CD14-positive monocyte (primary cell): ENCODE measurements at regions not wholly inside any gene's neighbourhood (a gene's known extent, or its start where the extent isn't known, plus 50 kb on each side); places are given as distances from the start of the nearest gene placed in this dataset.

Source experiments
- DNase-seq, 3 donors: peaks; one replicate each; pipeline ENCODE4 v3.0.0-alpha.2; 2011 to 2022
- H2AFZ ChIP-seq: 2 replicates; pipeline ENCODE4 v1.6.0; 2012; ENCODE audit warnings: mild to moderate bottlenecking, low read depth, low read length, inconsistent platforms; ENCODE audit not compliant: insufficient read depth, poor library complexity, severe bottlenecking
- H3K27ac ChIP-seq, 2 donors: 1 replicate in 1 of 2; 2 replicates in 1 of 2; pipeline ENCODE4 v1.5.1; 2012 to 2013; ENCODE audit warnings: low read length in 2 of 2, control low read depth in 1 of 2, inconsistent platforms in 1 of 2, low read depth in 1 of 2, mild to moderate bottlenecking in 1 of 2
- H3K27me3 ChIP-seq, 2 donors: one replicate each; pipeline versions ENCODE4 v1.6.0 to v1.6.1; 2011 to 2013; ENCODE audit warnings: low read length in 2 of 2; ENCODE audit not compliant: control insufficient read depth in 2 of 2, insufficient read depth in 2 of 2
- H3K36me3 ChIP-seq, 2 donors: replicated peaks in 1 of 2; 1 replicate in 1 of 2; 2 replicates in 1 of 2; pipeline versions ENCODE4 v1.5.1 to v1.6.1; 2012 to 2013; ENCODE audit warnings: low read length in 2 of 2, control low read depth in 1 of 2, inconsistent platforms in 1 of 2, mild to moderate bottlenecking in 1 of 2; ENCODE audit not compliant: insufficient read depth in 2 of 2, control insufficient read depth in 1 of 2
- H3K4me1 ChIP-seq, 2 donors: 1 replicate in 1 of 2; 2 replicates in 1 of 2; pipeline versions ENCODE4 v1.5.1 to v1.6.1; 2012 to 2013; ENCODE audit warnings: low read length in 2 of 2, control low read depth in 1 of 2, inconsistent platforms in 1 of 2, mild to moderate bottlenecking in 1 of 2, moderate library complexity in 1 of 2; ENCODE audit not compliant: insufficient read depth in 2 of 2, control insufficient read depth in 1 of 2
- H3K4me2 ChIP-seq: replicated peaks from 2 replicates; pipeline ENCODE3; 2012; ENCODE audit warnings: low read length, moderate library complexity, mild to moderate bottlenecking; ENCODE audit not compliant: poor library complexity, severe bottlenecking; ENCODE audit errors: extremely low read depth
- H3K4me3 ChIP-seq, 3 experiments: fragments of 200-600 bp in 1 of 3; sonication (generic) in 1 of 3; replicated peaks in 1 of 3; 1 replicate in 2 of 3; 2 replicates in 1 of 3; pipeline ENCODE4 v1.5.1; 2011 to 2013; ENCODE audit warnings: low read length in 3 of 3, mild to moderate bottlenecking in 3 of 3, control low read depth in 2 of 3, low read depth in 2 of 3, inconsistent platforms in 1 of 3, moderate library complexity in 1 of 3
- H3K79me2 ChIP-seq: 2 replicates; pipeline ENCODE4 v1.6.0; 2012; ENCODE audit warnings: mild to moderate bottlenecking, control low read depth, inconsistent platforms, low read length, moderate library complexity; ENCODE audit not compliant: insufficient read depth
- H3K9ac ChIP-seq: 2 replicates; pipeline ENCODE4 v1.6.0; 2017; ENCODE audit warnings: low read length, mild to moderate bottlenecking; ENCODE audit not compliant: insufficient read depth, poor library complexity, severe bottlenecking
- H3K9me3 ChIP-seq, 2 donors: replicated peaks in 1 of 2; 1 replicate in 1 of 2; 2 replicates in 1 of 2; pipeline versions ENCODE4 v1.5.1 to v1.6.1; 2012 to 2013; ENCODE audit warnings: low read length in 2 of 2, control low read depth in 1 of 2; ENCODE audit not compliant: control insufficient read depth in 1 of 2, insufficient read depth in 1 of 2
- H4K20me1 ChIP-seq: 2 replicates; pipeline ENCODE4 v1.6.0; 2012; ENCODE audit warnings: mild to moderate bottlenecking, low read length, control low read depth, moderate library complexity; ENCODE audit not compliant: insufficient read depth
- H3K27ac Mint-ChIP-seq, 7 donors: one replicate each; pipeline ENCODE4 v1.8.0; 2020; ENCODE audit warnings: mild to moderate bottlenecking in 7 of 7, mixed read lengths in 7 of 7, moderate library complexity in 6 of 7, inconsistent platforms in 2 of 7
- H3K27me3 Mint-ChIP-seq, 3 donors: one replicate each; pipeline ENCODE4 v1.8.0; 2021 to 2022; ENCODE audit warnings: low read depth in 3 of 3, mild to moderate bottlenecking in 3 of 3, mixed read lengths in 3 of 3, moderate library complexity in 3 of 3, inconsistent platforms in 1 of 3
- H3K36me3 Mint-ChIP-seq, 2 donors: one replicate each; pipeline ENCODE4 v1.8.0; 2020; ENCODE audit warnings: mixed read lengths in 2 of 2, inconsistent platforms in 1 of 2, mild to moderate bottlenecking in 1 of 2
- H3K4me1 Mint-ChIP-seq: one replicate; pipeline ENCODE4 v1.8.0; 2020; ENCODE audit warnings: mild to moderate bottlenecking, mixed read lengths
- H3K4me3 Mint-ChIP-seq, 2 donors: one replicate each; pipeline ENCODE4 v1.8.0; 2020; ENCODE audit warnings: mild to moderate bottlenecking in 2 of 2, mixed read lengths in 2 of 2, moderate library complexity in 1 of 2
- H3K9me3 Mint-ChIP-seq, 7 donors: one replicate each; pipeline ENCODE4 v1.8.0; 2020 to 2022; ENCODE audit warnings: mixed read lengths in 7 of 7, mild to moderate bottlenecking in 6 of 7, moderate library complexity in 6 of 7, inconsistent platforms in 2 of 7
- CTCF ChIP-seq: fragments of 200-600 bp; IDR thresholded peaks from one replicate; pipeline ENCODE4 v1.8.0; 2022; ENCODE audit warnings: antibody characterized with exemption, mild to moderate bottlenecking
- WGBS: methylation state at CpG from one replicate; pipeline ENCODE4 v1.1.5; 2013; ENCODE audit warnings: missing lambda C conversion rate; ENCODE audit not compliant: insufficient coverage; 5-methylcytosine and 5-hydroxymethylcytosine counted together
- intact Hi-C, 2 donors: fragments of 100-400 bp; cut with micrococcal nuclease; formaldehyde crosslinking; loops; one replicate each; pipeline versions ENCODE4 v1.15.0 to v1.15.1; 2023

DNA sequence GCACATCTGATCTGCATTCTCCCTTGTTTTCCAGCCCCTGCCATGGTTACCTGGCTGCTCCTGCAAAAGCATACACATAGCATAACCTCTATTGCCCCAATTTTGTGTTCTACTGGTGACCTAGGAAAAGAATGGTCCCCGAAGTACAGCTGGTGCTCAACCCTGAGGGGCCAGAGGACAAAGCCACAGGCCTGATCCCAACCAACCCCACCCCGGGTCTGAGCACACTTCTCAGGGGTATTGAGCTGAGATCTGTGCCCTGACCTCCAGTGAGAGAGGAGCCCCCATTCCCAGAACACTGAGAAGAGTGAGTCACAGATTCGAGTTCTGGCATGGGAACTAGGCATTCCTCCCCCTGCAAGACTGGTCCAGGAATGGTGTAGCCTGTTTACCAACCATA, 465.5 kb upstream of the ACTRT1 start:
- H3K27me3 Mint-ChIP-seq = no peaks in the 10 kb centered on the region
- no peaks in the 10 kb centered on the region for H3K79me2 ChIP-seq
- H4K20me1 ChIP-seq = no peaks in the 10 kb centered on the region
- no peaks in the 10 kb centered on the region for H3K27me3 ChIP-seq
- no peak overlapping the region for H3K4me2 ChIP-seq
- H3K36me3 ChIP-seq = no peaks in the 10 kb centered on the region
- H3K4me3 Mint-ChIP-seq = no peak overlapping the region
- H3K9ac ChIP-seq = no peak overlapping the region
- no peaks in the 10 kb centered on the region for H3K9me3 ChIP-seq
- no peak overlapping the region for H2AFZ ChIP-seq
- H3K27ac Mint-ChIP-seq = no peak overlapping the region
- intact Hi-C loops = no loop called here
- H3K4me1 ChIP-seq = no peaks in the 10 kb centered on the region
- no peak for DNase-seq
- no peak for TF ChIP-seq CTCF
- no peak overlapping the region for H3K4me3 ChIP-seq
- WGBS = 40% methylated on average over 1 of the region's 3 CpGs
- H3K4me1 Mint-ChIP-seq = no peaks in the 10 kb centered on the region
- no peaks in the 10 kb centered on the region for H3K9me3 Mint-ChIP-seq
- no peaks in the 10 kb centered on the region for H3K36me3 Mint-ChIP-seq
- H3K27ac ChIP-seq = no peak overlapping the region

DNA sequence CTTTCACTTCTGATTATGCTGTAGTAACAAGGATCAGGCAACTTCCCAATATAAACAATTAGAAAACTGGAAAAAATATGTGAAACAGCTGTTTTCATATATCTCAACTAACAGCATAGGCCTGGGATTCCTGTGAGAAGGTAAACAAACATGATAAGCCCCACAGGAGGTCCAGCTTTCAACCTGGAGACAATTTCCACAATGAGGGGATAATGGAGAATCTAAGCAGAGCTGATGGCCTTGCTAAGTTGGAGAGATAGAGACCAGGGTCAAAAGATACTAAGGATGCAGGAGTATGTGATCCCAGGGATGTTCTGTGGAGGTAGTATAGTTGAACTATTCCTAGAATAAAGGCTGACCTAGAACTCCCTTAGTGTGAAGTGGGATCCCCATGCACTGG, 452.3 kb upstream of the ACTRT1 start:
- Histone ChIP-seq H3K27me3 (no peaks in the 10 kb centered on the region), H3K4me2 (no peak overlapping the region), H4K20me1 (no peaks in the 10 kb centered on the region), H3K4me1 (no peaks in the 10 kb centered on the region), H3K79me2 (no peaks in the 10 kb centered on the region), H3K9ac (no peak overlapping the region), H2AFZ (no peak overlapping the region), H3K36me3 (no peaks in the 10 kb centered on the region), H3K9me3 (no peaks in the 10 kb centered on the region), H3K4me3 (no peak overlapping the region), H3K27ac (no peak overlapping the region)
- H3K36me3 Mint-ChIP-seq = no peaks in the 10 kb centered on the region
- peaks cover 0 to 2% (median 0%) of the 10 kb centered on the region in 7 donors for H3K9me3 Mint-ChIP-seq
- intact Hi-C loops = no loop called here
- H3K27me3 Mint-ChIP-seq = no peaks in the 10 kb centered on the region
- no peak for DNase-seq
- H3K4me3 Mint-ChIP-seq = no peak overlapping the region
- H3K27ac Mint-ChIP-seq = no peak overlapping the region
- H3K4me1 Mint-ChIP-seq = no peaks in the 10 kb centered on the region
- no peak for TF ChIP-seq CTCF
